ENCODE measurements at regions not wholly inside any gene's neighbourhood (a gene's known extent, or its start where the extent isn't known, plus 50 kb on each side); places are given as distances from the start of the nearest gene placed in this dataset.
"Not testable (repeated sequence)": the region's sequence is repeated elsewhere in the genome, so short reads cannot be mapped to it uniquely, and the experiment has no call there.

GRCh38 chr12:59085690-59086089 lies 165.4 kb upstream of the LRIG3 start:
- no peak for DNase-seq (ENCODE audit: low read depth in 2 of 2)

DNA sequence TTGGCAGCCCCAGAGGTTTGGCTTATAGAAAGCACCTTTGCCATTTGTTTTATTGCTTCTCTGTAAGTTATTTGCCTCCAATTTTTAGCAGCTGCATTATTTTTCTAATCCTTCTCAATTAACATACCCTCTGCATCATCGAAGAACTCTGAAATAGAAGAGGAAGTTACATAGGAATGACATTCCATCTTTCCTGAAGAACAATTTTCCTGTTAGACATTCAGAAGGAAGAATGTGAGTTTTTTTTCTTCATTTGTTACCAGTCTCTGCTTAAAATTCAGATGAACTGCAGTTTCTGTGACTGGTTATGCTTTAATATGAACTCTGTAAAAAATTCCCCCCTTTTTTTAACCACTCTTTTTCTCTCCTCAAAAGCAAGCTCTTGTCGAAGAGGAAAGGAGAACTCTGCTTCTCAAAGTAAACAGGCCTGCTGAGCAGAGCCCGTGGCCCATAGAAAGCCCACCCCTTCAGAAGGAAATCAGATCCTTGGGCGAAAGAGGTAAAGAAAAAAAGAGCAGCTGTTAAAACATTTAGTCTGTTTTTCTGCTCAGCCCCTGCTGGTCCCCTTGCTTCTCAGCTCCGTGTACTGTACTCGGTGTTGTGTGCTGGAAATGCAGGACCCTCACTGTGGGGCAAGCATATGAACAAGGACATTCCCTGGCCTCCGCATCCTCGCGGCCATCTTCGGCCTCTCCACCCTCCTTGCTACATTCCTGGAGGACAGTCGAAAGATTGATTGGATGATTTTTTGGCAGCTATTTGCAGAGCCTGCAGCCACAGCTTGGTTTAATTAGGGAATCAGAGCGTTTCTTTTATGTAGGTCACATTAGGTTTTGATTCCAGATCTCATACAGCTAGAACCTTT lies 164.4 kb upstream of the LRIG3 start:
- no peak for DNase-seq (ENCODE audit: low read depth in 2 of 2)

DNA sequence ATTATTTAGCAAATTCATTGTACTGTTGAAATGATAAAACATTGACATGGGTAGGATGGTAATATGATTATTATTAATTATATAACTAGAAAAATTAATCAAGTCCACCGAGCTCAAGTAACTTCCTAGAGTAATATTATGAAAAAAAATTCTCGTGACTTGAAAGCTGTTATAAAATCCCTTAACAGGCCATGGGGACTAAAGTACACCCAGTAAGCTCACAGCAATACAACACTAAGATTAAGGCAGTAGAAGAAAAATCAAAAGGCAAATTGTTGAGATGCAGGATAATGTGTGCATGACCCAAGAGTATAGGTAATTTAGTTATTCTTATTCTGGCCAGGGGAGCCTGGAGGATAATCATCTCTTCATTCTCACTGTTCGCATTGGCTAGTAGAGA lies 162.6 kb upstream of the LRIG3 start:
- no peak for DNase-seq (ENCODE audit: low read depth in 2 of 2)

GRCh38 chr12:59080101-59080500 lies 159.8 kb upstream of the LRIG3 start:
- DNase-seq (ENCODE audit: low read depth in 2 of 2), result no peak

GRCh38 chr12:59079472-59079871 lies 159.2 kb upstream of the LRIG3 start:
- DNase-seq (ENCODE audit: low read depth in 2 of 2), result no peak

DNA sequence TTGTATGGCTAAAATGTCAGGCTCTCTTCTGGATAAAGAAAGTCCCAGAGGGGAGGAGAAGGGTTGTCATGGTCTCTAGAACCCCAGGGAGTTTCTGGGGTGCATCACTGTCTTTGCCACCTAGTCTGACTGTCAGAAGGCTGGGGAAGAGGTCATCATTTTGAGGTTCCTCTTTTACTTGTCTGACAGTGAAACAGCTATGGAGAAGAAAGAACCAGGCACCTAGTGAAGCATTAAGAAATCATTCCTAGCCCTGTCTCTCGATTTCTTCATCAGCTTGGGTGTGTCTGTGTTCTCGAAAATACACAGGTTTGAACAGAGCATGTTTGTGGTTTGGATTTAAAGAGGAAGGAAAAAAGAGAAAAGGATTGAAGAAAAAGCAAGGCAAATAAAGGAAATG lies 158.7 kb upstream of the LRIG3 start:
- no peak for DNase-seq (ENCODE audit: low read depth in 2 of 2)

GRCh38 chr12:59077575-59078426 lies 157.5 kb upstream of the LRIG3 start:
- DNase-seq (ENCODE audit: low read depth in 2 of 2), result peak; percentile 47 to 95

DNA sequence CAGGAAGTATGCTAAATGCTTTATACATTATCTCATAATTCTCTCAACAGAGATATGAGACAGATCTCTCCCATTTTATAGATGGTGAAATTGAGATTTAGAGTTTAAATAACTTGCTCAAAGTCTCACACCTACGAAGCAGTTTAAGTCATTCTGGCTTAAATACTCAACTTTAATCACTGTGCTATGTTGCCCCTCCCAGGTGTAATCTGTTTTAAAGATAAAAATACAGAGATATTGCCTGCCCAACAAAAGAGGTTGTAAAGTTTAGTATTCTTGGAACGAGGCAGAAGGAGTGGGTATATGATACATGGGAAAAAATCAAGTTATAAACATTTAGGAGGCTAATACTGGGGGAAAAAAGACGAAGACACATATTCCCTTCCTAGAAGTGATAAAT lies 156.8 kb upstream of the LRIG3 start:
- DNase-seq (ENCODE audit: low read depth in 2 of 2), result no peak

GRCh38 chr12:59076622-59077021 lies 156.3 kb upstream of the LRIG3 start:
- DNase-seq (ENCODE audit: low read depth in 2 of 2), result no peak

DNA sequence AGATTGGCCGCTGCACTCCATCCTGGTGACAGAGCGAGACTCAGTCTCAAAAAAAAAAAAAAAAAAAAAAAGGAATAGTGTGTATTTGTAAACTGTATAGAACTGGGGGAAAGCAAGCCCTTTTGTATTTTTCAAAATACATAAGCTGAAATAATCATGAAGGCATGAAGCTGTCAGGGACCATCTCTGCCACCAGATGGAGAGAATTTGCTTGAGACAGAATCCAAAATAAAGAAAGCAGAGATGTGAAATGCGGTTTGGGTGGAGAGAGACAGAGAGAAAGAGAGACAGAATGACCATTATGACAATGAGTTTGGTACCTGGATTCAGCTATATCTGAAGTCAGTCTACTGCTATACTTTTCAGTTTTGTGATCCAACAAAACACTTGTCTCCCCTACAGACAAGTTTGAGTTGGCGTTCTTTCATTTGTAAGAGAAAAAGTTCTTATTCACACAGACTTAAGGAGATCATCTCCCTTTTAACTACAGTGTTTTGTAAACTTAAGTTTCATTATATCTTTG lies 155.7 kb upstream of the LRIG3 start:
- DNase-seq (ENCODE audit: low read depth in 2 of 2), result no peak

DNA sequence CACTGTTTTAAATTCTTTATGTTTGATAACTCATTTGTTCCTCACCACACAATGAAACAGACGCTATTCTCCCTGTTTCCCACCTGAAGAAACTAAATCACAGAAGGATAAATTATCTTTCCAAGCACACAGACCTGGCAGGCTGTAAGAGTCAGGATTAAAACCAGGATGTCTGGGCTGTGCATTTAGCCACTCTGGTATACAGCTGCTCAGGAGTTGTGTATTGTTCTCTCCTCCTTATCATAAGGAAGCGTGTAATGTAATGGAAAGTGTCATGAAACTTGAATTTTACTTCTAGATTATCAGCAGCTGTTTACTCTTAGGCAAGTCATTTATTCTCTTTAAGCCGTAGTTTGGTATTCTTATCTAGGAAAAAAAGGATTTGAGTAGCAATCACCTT lies 154.8 kb upstream of the LRIG3 start:
- no peak for DNase-seq (ENCODE audit: low read depth in 2 of 2)

DNA sequence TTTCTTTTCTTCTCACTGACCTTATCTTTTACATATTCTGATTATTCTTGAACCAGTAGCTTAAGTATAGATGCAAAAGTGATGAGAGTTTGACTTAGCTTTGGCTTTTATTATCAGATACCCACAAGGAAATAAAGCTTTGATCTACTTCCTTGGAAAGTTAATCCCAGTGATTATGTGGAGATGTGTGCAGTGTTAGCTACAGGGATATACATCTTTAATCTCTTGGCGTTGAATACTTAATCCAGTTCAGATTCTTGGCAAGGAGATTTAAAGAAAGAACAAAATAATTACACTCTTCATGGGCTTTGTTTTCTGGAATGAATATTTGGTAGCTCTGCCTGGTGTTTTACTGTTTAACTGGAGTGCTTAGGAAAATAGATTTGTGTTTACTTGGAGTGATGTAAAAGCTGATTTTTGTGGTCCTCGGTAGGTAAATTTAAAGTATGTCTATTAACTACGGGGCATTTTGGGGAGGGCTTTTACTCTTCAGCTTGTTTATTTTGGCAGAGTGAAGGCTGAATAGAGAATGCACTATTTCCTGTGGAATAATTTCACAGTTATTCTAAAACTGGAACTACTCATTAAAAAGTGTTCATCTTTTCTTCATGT lies 150.1 kb upstream of the LRIG3 start:
- peak; percentile 41 to 77 for DNase-seq (ENCODE audit: low read depth in 2 of 2)

DNA sequence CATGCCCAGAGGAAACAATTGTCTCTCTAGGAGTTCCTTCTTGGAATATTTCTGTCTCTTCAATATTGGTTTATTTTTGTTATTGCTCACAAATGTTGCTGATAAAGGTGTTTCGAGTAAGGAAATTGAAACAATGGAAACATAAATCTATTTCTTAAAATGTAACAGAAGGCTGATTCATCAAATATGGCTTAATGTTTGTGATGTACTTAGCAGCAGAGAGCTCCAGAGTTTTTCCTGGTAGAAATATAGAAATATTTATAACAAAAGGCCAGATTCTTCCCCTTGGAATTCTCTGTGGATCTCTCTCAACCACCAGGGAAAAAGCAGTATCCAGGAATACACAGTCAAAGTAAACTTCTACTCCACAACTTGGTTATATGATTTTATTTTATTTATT lies 149.2 kb upstream of the LRIG3 start:
- DNase-seq (ENCODE audit: low read depth in 2 of 2), result peak; percentile 39 to 70

DNA sequence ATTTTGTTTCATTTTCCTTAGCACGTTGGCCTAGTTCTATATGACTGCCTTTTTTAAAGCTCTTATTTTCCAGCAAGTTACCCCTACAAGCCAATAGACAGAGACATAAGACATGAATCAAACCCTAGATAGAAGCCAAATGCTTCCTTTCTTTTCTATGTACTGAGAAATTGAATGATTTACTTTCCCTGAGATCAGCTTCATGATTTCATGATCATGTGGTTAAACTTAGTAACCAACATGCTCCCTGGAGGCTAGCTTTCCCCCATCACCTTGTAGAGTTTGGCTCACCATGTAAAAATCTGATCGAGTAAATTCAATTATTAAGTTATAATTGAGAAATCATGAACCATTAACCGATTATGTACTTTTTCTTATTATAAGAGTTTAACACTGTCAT lies 148.1 kb upstream of the LRIG3 start:
- no peak for DNase-seq (ENCODE audit: low read depth in 2 of 2)

GRCh38 chr12:59067083-59067482 lies 146.8 kb upstream of the LRIG3 start:
- DNase-seq (ENCODE audit: low read depth in 2 of 2), result peak; percentile 53 to 83

DNA sequence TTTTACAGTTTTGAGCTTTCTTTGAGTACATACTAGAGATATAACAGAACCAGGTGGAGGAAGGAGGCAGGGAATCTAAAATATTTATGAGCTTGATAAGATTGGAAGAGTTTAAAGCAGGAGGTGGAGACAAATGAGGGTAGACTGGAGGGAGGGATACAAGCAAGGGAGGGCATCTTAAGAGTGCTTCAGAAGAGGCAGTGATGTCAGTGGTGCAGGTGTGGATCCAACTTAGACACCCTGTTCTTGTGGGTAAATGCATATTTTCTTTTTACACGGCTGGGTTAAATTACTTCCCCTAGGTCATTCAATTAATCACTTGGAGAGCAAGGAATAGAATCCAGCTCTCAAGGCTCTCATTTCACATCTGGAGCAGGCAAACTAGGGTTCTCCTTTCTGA lies 146.1 kb upstream of the LRIG3 start:
- DNase-seq (ENCODE audit: low read depth in 2 of 2), result no peak

DNA sequence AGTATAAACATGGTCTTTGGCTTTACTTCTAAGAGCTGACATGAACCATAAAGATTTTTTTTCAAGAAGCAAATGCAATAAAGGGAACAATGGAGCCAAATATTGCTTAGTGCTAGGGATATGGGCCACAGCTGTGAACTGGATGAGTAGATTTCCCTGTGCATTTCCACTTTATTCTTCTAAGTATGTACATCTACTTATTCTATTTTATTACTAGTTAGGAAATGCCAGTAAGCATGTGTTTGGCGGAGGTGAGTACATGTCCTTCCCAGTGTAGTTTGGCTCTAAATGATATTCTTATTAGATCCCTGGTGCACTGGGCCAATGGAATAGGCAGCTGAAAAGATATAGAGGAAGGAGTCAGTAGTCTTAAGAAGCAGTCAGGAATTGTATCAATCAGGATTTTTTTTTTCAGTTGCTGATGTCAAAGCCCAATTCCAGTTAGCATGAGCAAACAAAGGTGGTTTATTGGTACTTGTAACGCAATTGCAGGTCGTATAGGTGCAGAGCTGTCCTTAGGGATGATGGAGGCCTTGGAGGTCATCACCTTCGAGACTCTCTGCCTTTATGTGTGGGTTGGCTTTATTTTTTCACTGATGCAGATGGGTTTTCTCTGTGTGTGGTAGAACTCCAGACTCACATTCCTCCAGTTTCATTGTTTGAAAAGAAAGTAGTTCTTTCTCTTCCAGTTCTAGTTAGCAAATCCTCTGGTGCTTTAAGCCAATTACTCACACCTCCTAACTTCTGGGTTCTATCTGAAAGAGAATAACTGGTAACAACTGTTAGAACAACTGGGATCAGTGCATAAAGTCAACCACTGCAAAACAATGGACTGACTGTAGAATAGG lies 139.0 kb upstream of the LRIG3 start:
- no peak for DNase-seq (ENCODE audit: low read depth in 2 of 2)

DNA sequence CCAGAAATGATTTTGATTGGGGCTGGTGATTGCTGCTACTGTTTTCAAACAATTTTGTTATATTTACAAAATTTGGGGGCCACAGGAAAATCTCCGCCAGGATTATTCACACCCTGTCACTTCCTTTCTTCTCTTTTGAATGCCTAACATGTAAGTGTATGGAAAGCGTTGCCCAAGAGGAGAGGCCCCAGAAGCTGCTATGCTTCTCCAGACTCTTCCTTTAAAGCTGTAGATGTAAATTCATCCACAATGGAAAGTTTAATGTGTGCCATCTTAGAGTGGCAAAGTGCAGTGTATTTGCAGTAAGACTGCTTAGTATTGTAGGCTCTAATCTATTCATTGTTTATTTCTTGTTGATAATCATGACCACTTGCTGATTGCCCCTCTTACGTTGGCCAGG lies 136.7 kb upstream of the LRIG3 start:
- peak in 1 of 2 donors; percentile 66 for DNase-seq (ENCODE audit: low read depth in 2 of 2)

- peak; percentile 93 to 94 for DNase-seq (ENCODE audit: low read depth in 2 of 2)
Observed at GRCh38 chr12:59055204-59055860, 135.0 kb upstream of the LRIG3 start.

DNA sequence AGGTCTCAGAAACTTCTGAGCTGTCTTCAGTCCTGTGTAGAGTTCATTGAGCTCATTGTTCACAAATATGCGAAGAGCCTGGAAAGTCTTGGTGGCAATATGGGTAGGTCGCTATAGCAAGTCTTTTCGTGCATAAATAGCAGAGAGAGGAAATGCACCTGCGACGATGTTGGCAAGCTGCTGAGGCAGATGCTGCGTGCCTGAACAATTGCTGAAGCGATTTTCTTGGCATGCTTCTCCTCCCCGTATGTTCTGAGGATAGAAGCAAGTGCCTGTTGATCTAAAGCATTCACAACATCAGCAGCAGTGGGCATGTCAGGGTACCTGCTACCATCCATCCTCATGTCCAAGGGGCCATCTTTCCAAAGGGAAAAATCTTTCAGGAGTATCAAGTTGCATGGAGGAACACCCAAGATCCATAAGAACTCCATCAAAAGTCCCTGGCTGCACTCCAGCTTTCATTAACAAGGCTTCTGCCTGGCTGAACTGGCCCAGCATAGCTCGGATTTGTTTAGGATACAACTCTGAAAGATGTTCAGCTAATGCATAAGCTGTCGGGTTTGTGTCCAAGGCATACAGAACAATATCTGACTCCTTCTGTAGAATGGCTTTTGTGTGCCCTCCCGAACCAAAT lies 133.1 kb upstream of the LRIG3 start:
- DNase-seq (ENCODE audit: low read depth in 2 of 2), result not testable (repeated sequence)
